CD14-positive monocyte (primary cell): ENCODE measurements at regions not wholly inside any gene's neighbourhood (a gene's known extent, or its start where the extent isn't known, plus 50 kb on each side); places are given as distances from the start of the nearest gene placed in this dataset.

ENCODE experiments used
- DNase-seq, 3 donors: peaks; one replicate each; pipeline ENCODE4 v3.0.0-alpha.2; 2011 to 2022
- H2AFZ ChIP-seq: 2 replicates; pipeline ENCODE4 v1.6.0; 2012; ENCODE audit warnings: mild to moderate bottlenecking, low read depth, low read length, inconsistent platforms; ENCODE audit not compliant: insufficient read depth, poor library complexity, severe bottlenecking
- H3K27ac ChIP-seq, 2 donors: 1 replicate in 1 of 2; 2 replicates in 1 of 2; pipeline ENCODE4 v1.5.1; 2012 to 2013; ENCODE audit warnings: low read length in 2 of 2, control low read depth in 1 of 2, inconsistent platforms in 1 of 2, low read depth in 1 of 2, mild to moderate bottlenecking in 1 of 2
- H3K27me3 ChIP-seq, 2 donors: one replicate each; pipeline versions ENCODE4 v1.6.0 to v1.6.1; 2011 to 2013; ENCODE audit warnings: low read length in 2 of 2; ENCODE audit not compliant: control insufficient read depth in 2 of 2, insufficient read depth in 2 of 2
- H3K36me3 ChIP-seq, 2 donors: replicated peaks in 1 of 2; 1 replicate in 1 of 2; 2 replicates in 1 of 2; pipeline versions ENCODE4 v1.5.1 to v1.6.1; 2012 to 2013; ENCODE audit warnings: low read length in 2 of 2, control low read depth in 1 of 2, inconsistent platforms in 1 of 2, mild to moderate bottlenecking in 1 of 2; ENCODE audit not compliant: insufficient read depth in 2 of 2, control insufficient read depth in 1 of 2
- H3K4me1 ChIP-seq, 2 donors: 1 replicate in 1 of 2; 2 replicates in 1 of 2; pipeline versions ENCODE4 v1.5.1 to v1.6.1; 2012 to 2013; ENCODE audit warnings: low read length in 2 of 2, control low read depth in 1 of 2, inconsistent platforms in 1 of 2, mild to moderate bottlenecking in 1 of 2, moderate library complexity in 1 of 2; ENCODE audit not compliant: insufficient read depth in 2 of 2, control insufficient read depth in 1 of 2
- H3K4me2 ChIP-seq: replicated peaks from 2 replicates; pipeline ENCODE3; 2012; ENCODE audit warnings: low read length, moderate library complexity, mild to moderate bottlenecking; ENCODE audit not compliant: poor library complexity, severe bottlenecking; ENCODE audit errors: extremely low read depth
- H3K4me3 ChIP-seq, 3 experiments: fragments of 200-600 bp in 1 of 3; sonication (generic) in 1 of 3; replicated peaks in 1 of 3; 1 replicate in 2 of 3; 2 replicates in 1 of 3; pipeline ENCODE4 v1.5.1; 2011 to 2013; ENCODE audit warnings: low read length in 3 of 3, mild to moderate bottlenecking in 3 of 3, control low read depth in 2 of 3, low read depth in 2 of 3, inconsistent platforms in 1 of 3, moderate library complexity in 1 of 3
- H3K79me2 ChIP-seq: 2 replicates; pipeline ENCODE4 v1.6.0; 2012; ENCODE audit warnings: mild to moderate bottlenecking, control low read depth, inconsistent platforms, low read length, moderate library complexity; ENCODE audit not compliant: insufficient read depth
- H3K9ac ChIP-seq: 2 replicates; pipeline ENCODE4 v1.6.0; 2017; ENCODE audit warnings: low read length, mild to moderate bottlenecking; ENCODE audit not compliant: insufficient read depth, poor library complexity, severe bottlenecking
- H3K9me3 ChIP-seq, 2 donors: replicated peaks in 1 of 2; 1 replicate in 1 of 2; 2 replicates in 1 of 2; pipeline versions ENCODE4 v1.5.1 to v1.6.1; 2012 to 2013; ENCODE audit warnings: low read length in 2 of 2, control low read depth in 1 of 2; ENCODE audit not compliant: control insufficient read depth in 1 of 2, insufficient read depth in 1 of 2
- H4K20me1 ChIP-seq: 2 replicates; pipeline ENCODE4 v1.6.0; 2012; ENCODE audit warnings: mild to moderate bottlenecking, low read length, control low read depth, moderate library complexity; ENCODE audit not compliant: insufficient read depth
- H3K27ac Mint-ChIP-seq, 7 donors: one replicate each; pipeline ENCODE4 v1.8.0; 2020; ENCODE audit warnings: mild to moderate bottlenecking in 7 of 7, mixed read lengths in 7 of 7, moderate library complexity in 6 of 7, inconsistent platforms in 2 of 7
- H3K27me3 Mint-ChIP-seq, 3 donors: one replicate each; pipeline ENCODE4 v1.8.0; 2021 to 2022; ENCODE audit warnings: low read depth in 3 of 3, mild to moderate bottlenecking in 3 of 3, mixed read lengths in 3 of 3, moderate library complexity in 3 of 3, inconsistent platforms in 1 of 3
- H3K36me3 Mint-ChIP-seq, 2 donors: one replicate each; pipeline ENCODE4 v1.8.0; 2020; ENCODE audit warnings: mixed read lengths in 2 of 2, inconsistent platforms in 1 of 2, mild to moderate bottlenecking in 1 of 2
- H3K4me1 Mint-ChIP-seq: one replicate; pipeline ENCODE4 v1.8.0; 2020; ENCODE audit warnings: mild to moderate bottlenecking, mixed read lengths
- H3K4me3 Mint-ChIP-seq, 2 donors: one replicate each; pipeline ENCODE4 v1.8.0; 2020; ENCODE audit warnings: mild to moderate bottlenecking in 2 of 2, mixed read lengths in 2 of 2, moderate library complexity in 1 of 2
- H3K9me3 Mint-ChIP-seq, 7 donors: one replicate each; pipeline ENCODE4 v1.8.0; 2020 to 2022; ENCODE audit warnings: mixed read lengths in 7 of 7, mild to moderate bottlenecking in 6 of 7, moderate library complexity in 6 of 7, inconsistent platforms in 2 of 7
- WGBS: methylation state at CpG from one replicate; pipeline ENCODE4 v1.1.5; 2013; ENCODE audit warnings: missing lambda C conversion rate; ENCODE audit not compliant: insufficient coverage; 5-methylcytosine and 5-hydroxymethylcytosine counted together
- intact Hi-C, 2 donors: fragments of 100-400 bp; cut with micrococcal nuclease; formaldehyde crosslinking; loops; one replicate each; pipeline versions ENCODE4 v1.15.0 to v1.15.1; 2023
- TF ChIP-seq, protein P1 (sequence below): fragments of 200-600 bp; IDR thresholded peaks from one replicate; pipeline ENCODE4 v1.8.0; 2022; ENCODE audit warnings: antibody characterized with exemption, mild to moderate bottlenecking

- DNase-seq, result no peak
- no peak overlapping the region for H2AFZ ChIP-seq
- no peaks in the 10 kb centered on the region for H3K79me2 ChIP-seq
- intact Hi-C loops, result no loop called here
- Mint-ChIP-seq H3K9me3 (peaks cover 0 to 6% (median 0%) of the 10 kb centered on the region in 7 donors), H3K27ac (peak overlapping the region in 1 of 7 donors; percentile 11), H3K4me1 (no peaks in the 10 kb centered on the region), H3K4me3 (no peak overlapping the region), H3K36me3 (no peaks in the 10 kb centered on the region), H3K27me3 (peaks cover 12 to 42% (median 19%) of the 10 kb centered on the region in 3 donors)
- no peaks in the 10 kb centered on the region for H3K36me3 ChIP-seq
- H3K27me3 ChIP-seq, result peaks cover 8 to 10% of the 10 kb centered on the region in 2 donors
- TF ChIP-seq, protein P1, sequence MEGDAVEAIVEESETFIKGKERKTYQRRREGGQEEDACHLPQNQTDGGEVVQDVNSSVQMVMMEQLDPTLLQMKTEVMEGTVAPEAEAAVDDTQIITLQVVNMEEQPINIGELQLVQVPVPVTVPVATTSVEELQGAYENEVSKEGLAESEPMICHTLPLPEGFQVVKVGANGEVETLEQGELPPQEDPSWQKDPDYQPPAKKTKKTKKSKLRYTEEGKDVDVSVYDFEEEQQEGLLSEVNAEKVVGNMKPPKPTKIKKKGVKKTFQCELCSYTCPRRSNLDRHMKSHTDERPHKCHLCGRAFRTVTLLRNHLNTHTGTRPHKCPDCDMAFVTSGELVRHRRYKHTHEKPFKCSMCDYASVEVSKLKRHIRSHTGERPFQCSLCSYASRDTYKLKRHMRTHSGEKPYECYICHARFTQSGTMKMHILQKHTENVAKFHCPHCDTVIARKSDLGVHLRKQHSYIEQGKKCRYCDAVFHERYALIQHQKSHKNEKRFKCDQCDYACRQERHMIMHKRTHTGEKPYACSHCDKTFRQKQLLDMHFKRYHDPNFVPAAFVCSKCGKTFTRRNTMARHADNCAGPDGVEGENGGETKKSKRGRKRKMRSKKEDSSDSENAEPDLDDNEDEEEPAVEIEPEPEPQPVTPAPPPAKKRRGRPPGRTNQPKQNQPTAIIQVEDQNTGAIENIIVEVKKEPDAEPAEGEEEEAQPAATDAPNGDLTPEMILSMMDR, result no peak
- H4K20me1 ChIP-seq, result no peaks in the 10 kb centered on the region
- H3K4me3 ChIP-seq, result no peak overlapping the region
- H3K4me2 ChIP-seq, result no peak overlapping the region
- H3K9me3 ChIP-seq, result peaks cover 0 to 3% of the 10 kb centered on the region in 2 donors
- H3K9ac ChIP-seq, result no peak overlapping the region
- no peak overlapping the region for H3K27ac ChIP-seq
- WGBS, result 57% methylated on average over 1 of the region's 2 CpGs
- no peaks in the 10 kb centered on the region for H3K4me1 ChIP-seq
These were observed 584.1 kb downstream of the PTPRU start for GRCh38 chr1:29820401-29820800.

DNA sequence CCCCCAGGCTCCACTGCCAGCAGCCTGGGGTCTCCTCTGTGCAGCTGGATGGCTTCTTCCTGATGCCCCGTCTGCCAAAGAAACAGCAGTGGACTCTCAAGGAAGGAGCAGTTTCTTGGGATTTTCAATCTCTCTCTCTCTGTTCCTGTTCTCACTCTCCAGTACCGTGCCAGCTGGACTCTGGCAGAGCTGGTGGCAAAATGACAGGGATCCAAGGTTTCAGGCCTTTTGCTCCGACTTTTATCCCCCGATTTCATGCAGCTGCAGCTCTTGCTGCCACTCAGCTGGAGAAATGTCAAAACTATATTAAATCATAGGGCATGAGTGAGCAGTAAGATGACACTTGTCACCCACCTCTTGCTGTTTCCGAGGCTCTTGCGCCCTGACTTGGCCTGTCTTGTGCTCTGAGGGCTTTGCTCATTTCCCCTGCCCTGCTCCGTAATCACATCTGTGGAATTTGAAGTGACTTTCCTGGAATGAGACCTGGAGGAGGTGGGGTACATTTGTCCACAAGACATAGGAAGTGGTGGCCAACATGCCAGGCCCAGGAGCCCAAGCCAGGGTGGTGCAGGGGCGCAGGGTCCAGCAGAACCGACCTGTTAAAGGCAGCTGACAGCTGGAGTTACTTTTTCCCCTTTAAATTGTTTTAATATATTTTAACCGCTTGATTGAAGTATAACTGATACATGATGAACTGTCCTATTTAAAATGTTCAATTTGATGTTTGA, 576.2 kb downstream of the PTPRU start:
- 92% methylated on average over 6 of the region's 10 CpGs for WGBS

More for the DNA sequence above, 576.2 kb downstream of the PTPRU start:
- Histone ChIP-seq H3K4me3 (no peak overlapping the region), H3K27me3 (peaks cover 2 to 7% of the 10 kb centered on the region in 2 donors), H3K4me2 (no peak overlapping the region), H3K9me3 (no peaks in the 10 kb centered on the region), H4K20me1 (no peaks in the 10 kb centered on the region), H3K9ac (no peak overlapping the region), H2AFZ (no peak overlapping the region), H3K36me3 (no peaks in the 10 kb centered on the region), H3K27ac (no peak overlapping the region), H3K4me1 (no peaks in the 10 kb centered on the region), H3K79me2 (no peaks in the 10 kb centered on the region)
- intact Hi-C loops, result no loop called here
- Mint-ChIP-seq H3K4me1 (no peaks in the 10 kb centered on the region), H3K27me3 (peaks cover 12 to 26% (median 21%) of the 10 kb centered on the region in 3 donors), H3K36me3 (no peaks in the 10 kb centered on the region), H3K9me3 (no peaks in the 10 kb centered on the region), H3K4me3 (no peak overlapping the region), H3K27ac (no peak overlapping the region)
- DNase-seq, result no peak
- TF ChIP-seq, protein P1, result no peak
